ENCODE measurements at regions not wholly inside any gene's neighbourhood (a gene's known extent, or its start where the extent isn't known, plus 50 kb on each side); places are given as distances from the start of the nearest gene placed in this dataset.
"Not testable (repeated sequence)": the region's sequence is repeated elsewhere in the genome, so short reads cannot be mapped to it uniquely, and the experiment has no call there.

DNA sequence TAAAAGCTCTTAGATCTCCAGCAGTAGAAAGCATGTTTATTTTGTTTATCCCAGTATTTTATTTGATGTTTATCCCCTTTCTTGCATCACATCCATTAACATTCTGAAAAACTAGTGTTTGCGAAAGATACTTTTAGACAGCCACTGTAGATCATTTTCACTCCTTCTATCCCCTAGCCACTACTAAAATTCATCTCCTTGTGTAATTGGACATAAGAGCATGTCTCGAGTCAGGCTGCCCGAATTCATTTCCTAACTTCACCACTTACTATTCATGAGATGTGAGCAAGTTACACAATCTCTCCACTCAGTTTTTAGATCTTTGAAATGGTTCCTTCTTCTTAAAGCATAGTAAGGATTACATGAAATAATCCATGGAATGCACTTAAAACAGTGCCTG, 514.0 kb downstream of the KLF5 start:
- DNase-seq (ENCODE audit: low spot score), result no peak

DNA sequence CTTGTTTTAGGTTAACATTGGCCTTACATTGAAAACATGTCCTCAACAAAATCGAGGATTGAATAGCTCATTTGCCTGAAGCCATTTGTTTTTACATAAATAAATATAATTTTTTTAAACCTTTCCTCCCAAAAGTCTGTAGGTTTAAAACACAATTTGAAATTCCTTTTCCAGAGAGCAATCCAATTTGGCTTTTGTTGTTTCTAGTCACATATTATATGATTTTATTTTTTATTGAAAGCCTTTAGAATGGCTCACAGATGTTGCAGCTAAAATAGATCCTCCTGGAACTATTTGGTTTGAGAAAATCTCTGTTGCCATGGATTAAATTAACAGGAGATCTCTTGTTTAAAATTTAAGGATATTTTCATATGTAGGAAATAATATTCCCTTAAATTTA, 512.6 kb downstream of the KLF5 start:
- no peak for DNase-seq (ENCODE audit: low spot score)

DNA sequence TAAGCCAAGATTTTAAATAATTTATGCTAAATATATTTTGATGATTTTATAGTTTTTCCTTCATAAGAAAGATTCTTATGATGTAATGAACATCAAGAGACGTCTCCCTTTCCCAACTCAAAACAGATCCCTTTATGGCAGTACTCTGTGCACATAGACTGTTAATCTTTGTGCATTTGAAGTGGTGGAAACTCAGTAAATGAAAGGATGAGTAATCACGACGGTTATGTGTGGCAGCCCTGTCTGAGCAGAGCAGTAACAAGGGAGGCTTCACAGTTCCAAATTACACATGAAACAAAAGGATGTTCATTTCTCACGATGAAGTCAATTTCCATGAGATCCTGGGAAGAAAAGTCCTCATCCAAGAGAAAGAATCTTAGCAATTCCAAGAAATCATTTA, 498.1 kb downstream of the KLF5 start:
- no peak for DNase-seq (ENCODE audit: low spot score)

DNA sequence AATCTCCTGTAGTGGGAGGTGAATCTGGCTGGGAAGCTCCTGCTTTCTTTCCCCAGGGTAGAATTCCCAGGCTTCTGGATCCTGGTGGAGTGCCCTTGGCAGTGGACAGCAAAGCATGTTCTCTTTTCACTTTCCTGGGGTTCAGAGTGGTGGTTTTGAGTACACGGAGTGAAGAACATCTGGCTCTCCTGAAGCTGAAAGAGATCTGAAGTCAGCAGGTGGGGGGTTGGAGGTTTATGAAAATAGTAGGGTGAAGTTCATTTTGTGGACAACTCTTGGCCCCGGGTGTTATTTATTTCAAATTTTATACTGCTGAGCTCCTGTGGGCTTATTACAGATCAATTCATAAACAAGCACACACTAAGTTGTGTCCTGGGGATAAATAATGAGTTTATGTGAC, 497.3 kb downstream of the KLF5 start:
- no peak for DNase-seq (ENCODE audit: low spot score)

DNA sequence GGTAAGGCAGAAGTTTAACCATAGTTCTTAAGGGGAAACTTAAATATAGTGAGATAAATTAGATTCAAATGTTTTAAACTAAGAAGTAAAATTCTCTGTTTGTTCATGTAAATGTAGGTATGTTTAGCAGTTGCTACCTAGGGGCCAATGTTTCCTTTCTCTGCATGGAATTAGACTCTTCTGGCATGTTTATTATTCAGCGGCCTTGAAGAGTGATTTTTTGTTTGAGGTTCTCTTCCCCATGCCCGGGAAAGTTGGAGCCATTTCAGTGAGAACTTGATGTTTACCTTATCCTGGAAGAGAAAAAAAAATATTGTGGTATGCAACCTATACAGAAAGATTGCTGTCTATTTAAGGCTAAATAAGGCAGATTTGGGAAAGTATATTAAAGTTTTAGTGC, 492.9 kb downstream of the KLF5 start:
- no peak for DNase-seq (ENCODE audit: low spot score)

DNA sequence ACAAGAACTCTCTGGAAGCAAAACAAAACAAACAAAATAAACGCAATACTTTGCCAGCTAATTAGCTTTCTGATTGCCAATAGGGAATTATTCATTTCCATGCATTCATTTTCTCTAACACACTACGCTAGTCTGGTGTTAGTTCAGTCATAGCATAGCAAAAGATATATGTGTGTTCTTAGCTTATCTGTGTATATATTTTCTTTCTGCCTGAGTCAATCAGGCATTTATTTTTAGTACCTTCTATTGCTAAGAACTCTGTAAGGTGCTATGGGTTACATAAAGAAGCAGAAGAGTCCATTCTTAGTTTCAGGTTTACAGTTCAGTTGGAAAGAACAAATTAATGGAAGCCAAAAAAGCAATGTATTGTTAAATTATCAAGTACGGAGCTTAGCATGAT, 490.9 kb downstream of the KLF5 start:
- DNase-seq (ENCODE audit: low spot score), result no peak

DNA sequence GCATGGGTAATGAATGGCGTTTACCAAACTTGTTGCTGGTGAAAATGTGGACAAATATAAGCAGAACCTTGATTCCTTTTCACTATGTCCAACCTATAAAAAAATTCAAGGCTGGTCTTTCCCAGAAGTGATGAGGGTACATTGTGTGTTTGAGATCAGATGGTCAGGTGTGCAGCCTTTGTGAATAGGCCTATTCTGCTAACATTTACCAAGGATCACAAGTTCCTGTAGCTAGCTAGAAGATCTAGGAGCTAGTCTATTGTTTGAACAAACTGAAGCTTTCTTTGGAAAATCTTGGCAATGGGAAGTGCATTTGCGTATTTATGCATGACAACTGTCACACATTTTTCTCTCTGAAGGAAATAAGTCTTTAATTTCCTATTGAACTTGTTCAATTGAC, 489.6 kb downstream of the KLF5 start:
- no peak for DNase-seq (ENCODE audit: low spot score)

DNA sequence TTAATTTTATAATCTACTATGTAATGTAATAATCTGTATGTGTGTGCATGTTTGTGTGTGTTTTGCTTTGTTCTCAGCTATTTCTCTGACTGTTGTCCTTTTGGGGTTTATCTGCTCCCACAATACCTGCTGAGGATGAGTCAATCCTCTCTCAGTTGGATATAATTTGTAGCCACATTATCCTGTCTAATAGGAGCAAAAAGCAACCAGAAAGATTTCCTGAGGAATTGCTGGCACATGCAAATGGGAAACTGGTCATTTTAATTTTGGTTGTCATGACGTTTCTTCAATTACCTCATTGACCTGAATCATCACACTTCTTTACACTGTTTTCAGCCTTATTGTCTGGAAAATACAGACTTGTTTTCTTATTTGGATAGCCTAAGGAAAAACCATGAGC, 488.4 kb downstream of the KLF5 start:
- no peak for DNase-seq (ENCODE audit: low spot score)

DNA sequence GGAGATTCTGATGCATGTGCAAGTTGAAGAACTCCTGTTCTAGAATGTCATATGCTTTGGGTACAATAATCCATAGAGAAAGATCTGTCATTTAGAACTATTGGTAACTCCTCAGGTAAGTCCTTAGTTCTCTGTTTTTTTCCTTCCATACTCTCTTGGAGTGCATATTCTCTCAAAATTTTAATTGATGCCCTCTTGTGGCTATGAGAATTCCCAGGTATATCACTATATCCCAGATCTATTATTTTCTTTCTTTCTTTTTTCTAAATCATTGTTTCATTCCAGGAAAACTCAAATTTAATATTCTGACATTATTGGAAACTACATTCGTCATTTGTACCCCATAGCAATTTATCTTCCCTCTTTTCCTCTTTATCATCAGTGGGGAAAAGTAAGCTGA, 485.4 kb downstream of the KLF5 start:
- no peak for DNase-seq (ENCODE audit: low spot score)

DNA sequence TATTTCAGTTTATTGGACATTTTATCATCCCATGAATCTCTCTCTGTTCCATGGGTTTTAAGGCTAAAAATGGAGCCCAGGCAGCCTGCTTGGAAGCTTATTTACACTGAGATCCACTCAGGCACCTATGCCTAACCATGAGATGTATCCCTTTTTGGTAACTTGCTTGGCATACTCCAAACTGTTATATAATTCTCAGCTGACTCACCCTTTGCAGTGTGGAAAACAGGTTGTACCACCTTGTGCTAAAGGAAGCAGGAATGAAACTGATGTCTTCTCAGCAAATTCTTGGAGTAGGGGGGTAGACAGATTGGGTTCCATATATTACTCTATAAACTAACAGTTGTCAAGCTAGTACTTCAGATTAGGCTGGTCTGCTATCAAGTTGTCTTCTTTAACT, 483.6 kb downstream of the KLF5 start:
- DNase-seq (ENCODE audit: low spot score), result no peak

DNA sequence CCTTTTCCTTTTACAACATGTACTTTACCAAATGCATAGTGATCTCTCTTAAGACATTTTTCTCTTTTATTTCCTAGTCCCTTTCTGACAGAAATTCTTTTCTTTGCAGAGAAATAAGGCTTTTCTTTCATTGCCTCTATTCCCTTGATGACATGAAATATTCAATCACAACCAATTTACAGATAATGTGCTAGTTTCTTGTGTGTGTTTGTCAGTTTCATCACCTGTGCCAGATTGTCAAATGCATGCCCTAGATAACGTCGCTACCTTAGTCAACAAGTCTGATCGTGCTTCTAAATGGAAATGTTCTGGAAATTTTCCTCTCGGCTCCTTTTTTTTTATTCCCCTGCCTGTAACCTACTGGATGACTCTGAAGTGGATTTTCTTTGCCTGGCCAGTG, 478.1 kb downstream of the KLF5 start:
- no peak for DNase-seq (ENCODE audit: low spot score)

DNA sequence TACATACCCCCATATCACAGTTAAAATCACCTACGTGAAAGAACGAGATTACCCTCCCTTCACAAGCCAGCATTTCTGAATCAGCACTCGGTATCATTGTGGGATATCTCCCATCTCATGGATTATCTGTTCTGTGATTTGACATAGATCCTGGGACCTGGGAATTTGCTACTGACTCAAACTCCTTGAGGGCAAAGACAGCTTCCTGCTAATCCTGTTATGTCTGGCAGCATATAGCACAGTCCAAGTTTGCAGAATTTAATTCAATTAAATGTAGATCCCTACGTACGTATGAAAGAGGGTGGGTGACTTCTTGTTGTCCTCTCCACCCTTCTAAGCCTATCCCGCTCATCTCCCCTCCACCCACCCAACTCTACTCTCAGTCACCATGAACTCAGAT, 476.5 kb downstream of the KLF5 start:
- DNase-seq (ENCODE audit: low spot score), result no peak

DNA sequence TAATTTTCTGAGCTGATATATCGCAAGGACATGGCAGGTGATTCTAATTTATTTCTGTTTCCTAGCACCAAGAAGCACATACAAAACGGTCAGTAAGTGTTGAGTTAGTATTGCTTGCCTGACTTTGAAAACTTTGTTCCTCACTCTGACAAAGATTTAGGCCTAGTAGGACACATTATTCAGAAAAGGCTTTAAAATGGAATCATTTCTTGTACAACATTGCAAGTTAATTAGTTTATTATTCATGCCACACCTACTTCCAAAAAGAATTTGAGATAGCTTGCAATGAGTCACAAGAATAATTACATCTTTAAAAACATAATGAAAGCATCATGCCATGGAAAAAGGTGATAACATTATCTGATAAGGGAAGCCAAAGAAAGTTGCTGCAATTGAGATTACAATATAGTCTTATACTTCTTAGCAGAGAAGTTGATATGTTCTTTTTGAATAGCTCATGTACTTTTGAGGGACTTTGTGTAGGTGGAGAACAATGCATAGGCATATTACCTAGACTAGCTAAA, 474.2 kb downstream of the KLF5 start:
- no peak for DNase-seq (ENCODE audit: low spot score)

DNA sequence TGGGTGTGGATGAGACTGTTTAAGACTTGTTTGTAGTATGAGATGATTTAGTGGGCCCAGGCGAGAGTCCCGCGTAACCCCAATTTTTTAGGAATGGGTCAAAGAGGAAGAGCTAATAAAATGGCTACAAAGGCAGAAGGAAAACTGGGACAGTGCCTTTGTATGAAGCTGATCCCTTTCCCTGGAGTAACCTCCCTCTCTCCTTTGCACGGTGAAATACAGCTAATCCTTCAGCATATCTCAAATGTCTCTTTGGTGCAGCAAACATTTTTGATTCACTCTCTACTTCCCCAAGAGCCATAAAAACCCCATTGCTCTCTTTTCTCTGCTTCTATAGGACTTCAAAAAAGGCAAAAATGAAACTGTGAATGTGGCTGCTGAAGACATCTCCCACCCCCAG, 473.8 kb downstream of the KLF5 start:
- no peak for DNase-seq (ENCODE audit: low spot score)

DNA sequence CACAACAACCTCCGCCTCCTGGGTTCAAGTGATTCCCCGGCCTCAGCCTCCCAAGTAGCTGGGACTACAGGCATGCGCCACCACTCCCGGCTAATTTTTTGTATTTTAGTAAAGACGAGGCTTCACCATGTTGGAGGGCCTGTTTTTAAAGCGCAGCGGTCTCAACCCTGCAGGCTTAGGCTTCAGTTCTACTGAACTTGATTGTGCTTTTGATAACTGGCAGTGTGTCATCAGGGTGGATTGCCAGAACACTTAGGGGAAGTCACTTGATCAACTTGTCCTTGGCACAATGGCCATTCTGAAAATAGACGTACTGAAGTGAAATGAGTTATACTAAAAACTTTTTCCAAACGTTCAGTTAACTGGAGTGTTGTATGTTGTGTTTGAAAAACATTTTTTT, 472.2 kb downstream of the KLF5 start:
- no peak for DNase-seq (ENCODE audit: low spot score)

DNA sequence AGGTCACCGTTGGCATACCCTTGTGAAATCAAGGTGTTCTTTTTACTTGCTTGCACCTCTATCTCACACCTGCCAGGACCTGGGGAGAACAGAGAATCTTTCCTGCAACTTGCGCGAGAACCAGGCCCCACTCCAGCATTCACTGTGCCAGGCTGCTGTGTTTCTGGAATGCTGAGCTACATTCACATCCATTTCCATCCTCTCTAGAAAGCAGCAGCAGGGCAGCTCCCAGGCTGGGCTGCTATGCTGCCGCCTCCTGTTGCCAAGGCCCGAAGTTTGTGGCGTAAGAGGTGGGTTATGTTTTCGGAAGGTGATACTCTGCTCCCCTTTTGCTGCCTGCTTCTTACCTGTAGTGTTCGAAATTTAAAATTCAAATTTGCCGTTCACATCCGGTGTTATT, 464.1 kb downstream of the KLF5 start:
- DNase-seq (ENCODE audit: low spot score), result no peak

DNA sequence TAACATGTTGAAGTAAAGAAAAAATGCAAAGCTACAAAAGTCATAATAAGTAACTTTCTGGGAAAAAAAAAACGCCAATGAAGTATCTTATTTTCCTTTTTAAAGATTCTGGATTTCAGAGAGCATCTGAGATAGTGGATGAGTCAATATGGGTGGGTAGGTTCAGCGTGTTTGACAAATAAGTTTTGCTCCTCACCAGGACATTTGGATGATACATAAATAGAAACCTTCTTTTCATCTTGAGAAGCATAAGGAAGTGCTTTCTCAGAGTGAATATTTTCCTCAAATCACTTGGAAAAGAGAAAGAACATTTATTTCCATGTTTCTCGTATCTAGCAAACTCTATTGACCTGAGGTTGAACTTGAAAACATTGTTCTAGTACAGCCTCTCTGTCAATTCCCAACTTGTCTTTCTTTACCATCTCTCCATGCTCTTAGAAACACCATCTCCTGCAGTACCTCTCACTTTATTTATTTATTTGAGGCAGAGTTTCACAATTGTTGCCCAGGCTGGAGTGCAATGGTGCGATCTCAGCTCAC, 463.2 kb downstream of the KLF5 start:
- no peak for DNase-seq (ENCODE audit: low spot score)

DNA sequence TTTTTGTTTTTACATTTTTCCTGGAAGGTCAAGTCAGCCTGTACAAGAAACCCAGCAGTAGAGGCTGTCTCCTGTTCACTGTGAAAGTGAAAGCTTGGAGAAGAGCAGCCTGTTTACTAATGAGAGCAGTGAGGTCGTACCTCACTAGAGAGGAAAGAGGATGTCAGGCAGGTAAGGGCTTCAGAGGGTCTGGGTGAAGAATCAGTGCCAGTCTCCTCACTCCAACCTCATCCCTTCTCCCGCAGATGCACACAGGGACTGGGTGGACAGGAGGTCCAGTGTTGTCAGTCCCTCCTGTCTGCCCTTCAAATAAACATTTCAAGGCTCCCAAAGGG, 462.5 kb downstream of the KLF5 start:
- no peak for DNase-seq (ENCODE audit: low spot score)

DNA sequence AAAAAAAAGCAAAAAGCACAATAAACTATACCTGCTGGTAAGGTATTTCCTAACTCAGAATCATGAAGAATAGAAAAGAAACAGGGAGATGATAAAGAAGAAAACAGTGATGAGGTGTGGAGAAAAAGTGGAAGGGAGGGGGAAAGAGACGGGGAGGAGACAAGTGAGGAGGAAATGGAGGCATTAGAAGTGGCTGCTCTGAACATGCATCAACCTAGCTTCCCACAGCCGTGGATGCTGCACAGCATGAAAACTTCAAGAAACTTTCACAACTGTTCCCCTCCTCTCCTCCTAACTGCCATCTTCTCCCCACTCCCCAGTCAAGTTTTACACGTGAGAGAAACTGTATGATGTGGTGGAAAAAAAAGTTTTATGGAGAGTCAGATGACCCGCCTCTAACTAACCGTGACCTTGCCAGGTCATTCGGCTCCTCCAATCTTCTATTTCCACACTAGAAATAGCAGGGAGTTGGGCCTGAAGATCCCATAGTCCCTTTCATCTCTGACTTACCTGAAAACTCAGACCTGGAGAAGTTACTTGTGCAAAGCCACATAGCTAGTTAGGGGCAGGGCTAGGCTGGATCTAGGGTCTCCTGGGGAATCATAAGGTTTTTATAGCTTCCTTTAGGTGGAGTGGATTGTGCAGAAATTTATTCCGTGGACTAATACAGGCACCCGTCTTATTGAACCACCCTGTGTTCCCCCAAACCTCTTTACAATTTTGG, 461.9 kb downstream of the KLF5 start:
- no peak for DNase-seq (ENCODE audit: low spot score)

DNA sequence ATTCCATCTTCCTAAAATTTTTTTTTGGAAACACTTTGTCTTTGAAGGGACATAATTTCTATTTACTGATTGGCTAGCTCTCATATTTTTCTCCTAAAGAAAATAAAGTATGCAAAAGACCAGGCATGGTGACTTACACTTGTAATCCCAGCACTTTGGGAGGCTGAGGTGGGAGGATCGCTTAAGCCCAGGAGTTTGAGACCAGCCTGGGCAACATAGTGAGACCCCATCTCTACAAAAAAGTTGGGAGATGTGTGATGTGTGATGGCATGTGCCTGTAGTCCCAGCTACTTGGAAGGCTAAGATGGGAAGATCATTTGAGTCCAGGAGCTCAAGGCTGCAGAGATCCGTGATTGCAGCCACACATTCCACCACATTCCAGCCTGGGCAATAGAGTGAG, 461.3 kb downstream of the KLF5 start:
- DNase-seq (ENCODE audit: low spot score), result not testable (repeated sequence)

DNA sequence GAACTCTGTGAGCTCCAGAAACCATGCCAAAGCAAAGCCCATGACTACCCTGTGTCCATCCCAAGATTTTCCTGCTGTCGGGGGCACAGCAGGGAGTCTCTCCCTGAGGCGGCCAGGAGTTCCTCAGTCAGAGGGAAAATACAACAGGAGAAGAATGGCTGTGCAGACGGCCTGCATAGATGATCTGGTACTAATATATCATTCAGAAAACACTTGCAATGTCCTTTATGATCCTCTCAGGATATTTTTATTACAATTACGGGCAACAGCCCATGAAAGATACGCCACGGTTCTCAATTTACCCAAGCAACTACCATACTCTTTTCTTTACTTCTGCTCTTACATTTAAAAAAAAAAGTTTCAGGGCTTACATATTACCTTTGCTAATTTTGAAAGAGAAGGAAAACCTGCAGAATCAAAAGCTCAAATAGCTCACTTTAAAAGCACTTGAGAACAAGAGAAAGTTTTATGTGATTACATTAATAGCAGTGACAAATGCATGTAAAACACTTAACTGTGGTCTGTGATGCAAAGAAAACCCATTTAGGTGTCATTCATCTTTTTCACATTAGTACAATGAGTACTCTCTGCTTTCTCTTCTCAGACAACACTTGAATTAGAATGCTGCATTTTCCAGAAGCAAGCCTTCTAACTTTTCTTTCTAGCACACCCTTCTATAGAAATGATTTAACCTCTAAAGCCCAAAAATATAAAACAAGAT, 460.8 kb downstream of the KLF5 start:
- DNase-seq (ENCODE audit: low spot score), result no peak

DNA sequence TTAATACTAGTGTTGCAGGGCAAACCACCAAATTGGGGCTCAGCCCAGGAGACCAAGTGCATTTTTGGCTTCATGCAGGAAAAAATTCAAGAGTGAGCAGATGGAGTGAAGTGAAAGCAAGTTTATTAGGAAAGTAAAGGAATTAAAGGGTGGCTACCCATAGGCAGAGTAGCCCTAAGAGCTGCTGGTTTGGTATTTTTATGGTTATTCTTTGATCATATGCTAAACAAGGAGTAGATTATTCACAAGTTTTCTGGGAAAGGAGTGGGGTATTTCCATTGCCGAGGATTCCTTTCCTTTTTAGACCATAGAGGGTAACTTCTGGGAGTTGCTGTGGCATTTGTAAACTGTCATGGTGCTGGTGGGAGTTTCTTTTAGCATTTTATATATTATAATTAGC, 459.0 kb downstream of the KLF5 start:
- DNase-seq (ENCODE audit: low spot score), result no peak

DNA sequence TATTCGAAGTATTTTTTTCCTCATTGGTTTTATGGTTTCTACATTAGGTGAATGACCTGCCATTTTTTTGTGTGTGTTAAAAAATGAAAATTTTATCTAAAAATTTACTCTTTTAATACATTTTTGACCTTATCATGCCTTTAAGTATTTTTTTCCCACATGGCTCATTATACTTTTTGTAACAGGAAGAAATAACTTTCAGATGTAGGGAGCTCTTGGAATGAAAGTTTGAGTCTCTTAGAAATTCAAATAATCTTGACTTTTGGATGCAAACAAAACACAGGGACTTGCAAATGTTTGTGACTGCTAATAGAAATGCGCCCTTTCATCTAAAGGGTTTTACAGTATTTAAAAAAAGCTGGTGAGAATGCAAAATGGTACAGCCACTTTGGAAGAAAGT, 457.9 kb downstream of the KLF5 start:
- DNase-seq (ENCODE audit: low spot score), result no peak

DNA sequence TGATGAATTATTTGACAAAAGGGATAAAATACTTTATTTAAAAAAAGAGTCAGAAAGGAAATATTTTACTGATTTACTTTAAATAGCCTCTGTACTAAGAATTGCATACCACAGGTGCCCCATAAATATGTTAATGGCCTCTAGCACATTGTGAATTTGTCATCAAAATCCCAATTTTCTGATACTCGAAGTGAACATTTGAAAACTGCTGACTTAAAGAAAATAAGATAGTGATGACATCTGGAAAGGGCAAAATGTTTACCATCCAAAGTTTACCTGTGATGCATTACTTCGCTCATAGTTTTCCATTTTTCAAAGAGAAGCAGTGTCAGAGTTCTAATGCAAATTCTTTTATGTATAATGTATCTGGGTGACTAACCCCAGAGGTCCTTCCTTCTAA, 455.4 kb downstream of the KLF5 start:
- DNase-seq (ENCODE audit: low spot score), result no peak
